ENCODE measurements at regions not wholly inside any gene's neighbourhood (a gene's known extent, or its start where the extent isn't known, plus 50 kb on each side); places are given as distances from the start of the nearest gene placed in this dataset.

- no peaks in the 10 kb centered on the region for H3K9me3 ChIP-seq (ENCODE audit: control insufficient read depth in 1 of 2, low read length in 2 of 2)
- no peak overlapping the region for H3K27ac ChIP-seq (ENCODE audit: low read depth, low read length)
- H3K9ac ChIP-seq (ENCODE audit: low read depth in 1 of 2, low read length in 2 of 2), result no peak overlapping the region
- H3K4me3 ChIP-seq (ENCODE audit: low read depth in 1 of 2, low read length in 2 of 2), result no peak overlapping the region
- peaks cover 14 to 20% of the 10 kb centered on the region in 2 donors for H3K4me1 ChIP-seq (ENCODE audit: control insufficient read depth in 1 of 2, insufficient read depth in 2 of 2, low read length in 2 of 2)
- H3K36me3 ChIP-seq (ENCODE audit: control insufficient read depth in 1 of 2, insufficient read depth in 2 of 2, low read length in 2 of 2), result no peaks in the 10 kb centered on the region
- peaks cover 0 to 12% of the 10 kb centered on the region in 2 donors for H3K27me3 ChIP-seq (ENCODE audit: control insufficient read depth in 1 of 2, insufficient read depth in 2 of 2, low read length in 2 of 2)
These were observed 180.0 kb downstream of the GLI2 start for GRCh38 chr2:120915670-120916069.

DNA sequence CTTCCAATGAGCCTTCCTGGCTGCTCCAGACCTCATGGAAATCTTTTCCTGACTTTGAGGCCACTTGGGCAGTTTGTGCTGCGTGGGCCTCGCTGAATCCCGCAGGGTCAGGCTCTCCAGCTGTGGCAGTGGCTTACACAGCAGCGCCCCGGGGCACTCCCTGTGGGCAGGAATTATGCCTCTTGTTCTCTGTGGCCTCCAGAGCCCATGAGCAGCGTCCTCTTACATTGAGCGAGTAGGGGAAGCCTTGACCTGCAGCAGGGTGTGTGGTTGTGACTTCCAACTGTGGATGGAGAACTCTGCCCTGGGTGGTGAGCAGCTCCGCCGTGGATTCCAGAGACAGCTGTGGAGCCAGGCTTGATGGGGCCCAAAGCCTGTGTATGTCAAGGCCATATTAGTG is 180.8 kb downstream of the GLI2 start:
- Histone ChIP-seq H3K4me3 (ENCODE audit: low read depth in 1 of 2, low read length in 2 of 2) (no peak overlapping the region), H3K9ac (ENCODE audit: low read depth in 1 of 2, low read length in 2 of 2) (no peak overlapping the region), H3K4me1 (ENCODE audit: control insufficient read depth in 1 of 2, insufficient read depth in 2 of 2, low read length in 2 of 2) (peaks cover 14 to 19% of the 10 kb centered on the region in 2 donors), H3K36me3 (ENCODE audit: control insufficient read depth in 1 of 2, insufficient read depth in 2 of 2, low read length in 2 of 2) (no peaks in the 10 kb centered on the region), H3K27me3 (ENCODE audit: control insufficient read depth in 1 of 2, insufficient read depth in 2 of 2, low read length in 2 of 2) (peaks cover 0 to 12% of the 10 kb centered on the region in 2 donors), H3K27ac (ENCODE audit: low read depth, low read length) (no peak overlapping the region), H3K9me3 (ENCODE audit: control insufficient read depth in 1 of 2, low read length in 2 of 2) (no peaks in the 10 kb centered on the region)

GRCh38 chr2:120917886-120918285 is 182.2 kb downstream of the GLI2 start:
- Histone ChIP-seq H3K9ac (ENCODE audit: low read depth in 1 of 2, low read length in 2 of 2) (no peak overlapping the region), H3K4me3 (ENCODE audit: low read depth in 1 of 2, low read length in 2 of 2) (no peak overlapping the region), H3K27me3 (ENCODE audit: control insufficient read depth in 1 of 2, insufficient read depth in 2 of 2, low read length in 2 of 2) (peaks cover 0 to 8% of the 10 kb centered on the region in 2 donors), H3K4me1 (ENCODE audit: control insufficient read depth in 1 of 2, insufficient read depth in 2 of 2, low read length in 2 of 2) (peaks cover 7 to 10% of the 10 kb centered on the region in 2 donors), H3K27ac (ENCODE audit: low read depth, low read length) (no peak overlapping the region), H3K9me3 (ENCODE audit: control insufficient read depth in 1 of 2, low read length in 2 of 2) (no peaks in the 10 kb centered on the region), H3K36me3 (ENCODE audit: control insufficient read depth in 1 of 2, insufficient read depth in 2 of 2, low read length in 2 of 2) (no peaks in the 10 kb centered on the region)

- Histone ChIP-seq H3K4me3 (ENCODE audit: low read depth in 1 of 2, low read length in 2 of 2) (no peak overlapping the region), H3K27ac (ENCODE audit: low read depth, low read length) (no peak overlapping the region), H3K9ac (ENCODE audit: low read depth in 1 of 2, low read length in 2 of 2) (no peak overlapping the region)
These were observed 183.5 kb downstream of the GLI2 start for GRCh38 chr2:120919216-120919615.

GRCh38 chr2:120919771-120920453 is 184.2 kb downstream of the GLI2 start:
- Histone ChIP-seq H3K27ac (ENCODE audit: low read depth, low read length) (no peak overlapping the region), H3K9ac (ENCODE audit: low read depth in 1 of 2, low read length in 2 of 2) (no peak overlapping the region), H3K9me3 (ENCODE audit: control insufficient read depth in 1 of 2, low read length in 2 of 2) (no peaks in the 10 kb centered on the region), H3K4me3 (ENCODE audit: low read depth in 1 of 2, low read length in 2 of 2) (no peak overlapping the region), H3K36me3 (ENCODE audit: control insufficient read depth in 1 of 2, insufficient read depth in 2 of 2, low read length in 2 of 2) (no peaks in the 10 kb centered on the region), H3K4me1 (ENCODE audit: control insufficient read depth in 1 of 2, insufficient read depth in 2 of 2, low read length in 2 of 2) (peaks cover 6% of the 10 kb centered on the region in 2 donors), H3K27me3 (ENCODE audit: control insufficient read depth in 1 of 2, insufficient read depth in 2 of 2, low read length in 2 of 2) (no peaks in the 10 kb centered on the region)

More at GRCh38 chr2:120919216-120919615, 183.5 kb downstream of the GLI2 start:
- no peaks in the 10 kb centered on the region for H3K9me3 ChIP-seq (ENCODE audit: control insufficient read depth in 1 of 2, low read length in 2 of 2)
- H3K36me3 ChIP-seq (ENCODE audit: control insufficient read depth in 1 of 2, insufficient read depth in 2 of 2, low read length in 2 of 2), result no peaks in the 10 kb centered on the region
- peaks cover 0 to 2% of the 10 kb centered on the region in 2 donors for H3K27me3 ChIP-seq (ENCODE audit: control insufficient read depth in 1 of 2, insufficient read depth in 2 of 2, low read length in 2 of 2)
- H3K4me1 ChIP-seq (ENCODE audit: control insufficient read depth in 1 of 2, insufficient read depth in 2 of 2, low read length in 2 of 2), result peaks cover 6 to 7% of the 10 kb centered on the region in 2 donors

GRCh38 chr2:120920454-120921148 is 184.9 kb downstream of the GLI2 start:
- Histone ChIP-seq H3K27me3 (ENCODE audit: control insufficient read depth in 1 of 2, insufficient read depth in 2 of 2, low read length in 2 of 2) (no peaks in the 10 kb centered on the region), H3K4me1 (ENCODE audit: control insufficient read depth in 1 of 2, insufficient read depth in 2 of 2, low read length in 2 of 2) (peaks cover 0 to 3% of the 10 kb centered on the region in 2 donors), H3K36me3 (ENCODE audit: control insufficient read depth in 1 of 2, insufficient read depth in 2 of 2, low read length in 2 of 2) (no peaks in the 10 kb centered on the region), H3K9ac (ENCODE audit: low read depth in 1 of 2, low read length in 2 of 2) (no peak overlapping the region), H3K4me3 (ENCODE audit: low read depth in 1 of 2, low read length in 2 of 2) (no peak overlapping the region), H3K27ac (ENCODE audit: low read depth, low read length) (no peak overlapping the region), H3K9me3 (ENCODE audit: control insufficient read depth in 1 of 2, low read length in 2 of 2) (no peaks in the 10 kb centered on the region)

GRCh38 chr2:120921457-120921856 is 185.8 kb downstream of the GLI2 start:
- Histone ChIP-seq H3K36me3 (ENCODE audit: control insufficient read depth in 1 of 2, insufficient read depth in 2 of 2, low read length in 2 of 2) (no peaks in the 10 kb centered on the region), H3K9ac (ENCODE audit: low read depth in 1 of 2, low read length in 2 of 2) (no peak overlapping the region), H3K27me3 (ENCODE audit: control insufficient read depth in 1 of 2, insufficient read depth in 2 of 2, low read length in 2 of 2) (no peaks in the 10 kb centered on the region), H3K4me1 (ENCODE audit: control insufficient read depth in 1 of 2, insufficient read depth in 2 of 2, low read length in 2 of 2) (no peaks in the 10 kb centered on the region), H3K27ac (ENCODE audit: low read depth, low read length) (no peak overlapping the region), H3K9me3 (ENCODE audit: control insufficient read depth in 1 of 2, low read length in 2 of 2) (no peaks in the 10 kb centered on the region), H3K4me3 (ENCODE audit: low read depth in 1 of 2, low read length in 2 of 2) (no peak overlapping the region)

DNA sequence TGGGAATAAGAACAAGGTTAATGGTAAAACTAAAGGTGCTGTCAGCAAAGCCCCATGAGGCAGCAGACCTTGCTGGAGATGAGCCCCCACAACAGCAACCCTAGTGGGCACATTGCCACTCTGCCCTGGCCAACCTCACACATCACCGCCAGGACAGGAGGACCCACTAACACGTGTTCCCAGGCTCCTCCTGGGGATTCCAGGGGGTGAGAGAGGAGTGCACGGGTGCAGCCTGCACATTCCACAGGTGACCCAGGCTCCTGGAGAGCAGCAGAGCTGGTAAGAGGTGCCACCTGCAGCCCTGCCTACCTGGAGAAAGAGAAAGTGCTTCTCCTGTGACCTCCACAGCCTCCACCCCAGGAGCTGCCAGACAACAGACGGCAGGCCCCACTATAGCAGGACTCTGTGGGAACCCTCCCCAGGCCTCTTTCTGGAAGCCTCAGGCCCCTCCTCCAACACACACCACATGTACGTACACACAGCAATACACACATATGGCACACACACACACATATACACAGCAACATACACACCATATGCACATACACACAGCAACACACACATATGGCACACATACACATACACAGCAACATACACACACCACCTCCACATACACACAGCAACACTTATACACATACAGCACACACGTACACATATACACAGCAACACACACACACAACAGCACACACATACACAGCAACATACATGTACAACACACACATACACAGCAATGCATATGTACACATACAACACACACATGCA is 187.1 kb downstream of the GLI2 start:
- no peaks in the 10 kb centered on the region for H3K27me3 ChIP-seq (ENCODE audit: control insufficient read depth in 1 of 2, insufficient read depth in 2 of 2, low read length in 2 of 2)
- no peak overlapping the region for H3K4me3 ChIP-seq (ENCODE audit: low read depth in 1 of 2, low read length in 2 of 2)
- H3K9ac ChIP-seq (ENCODE audit: low read depth in 1 of 2, low read length in 2 of 2), result no peak overlapping the region
- H3K4me1 ChIP-seq (ENCODE audit: control insufficient read depth in 1 of 2, insufficient read depth in 2 of 2, low read length in 2 of 2), result no peaks in the 10 kb centered on the region
- no peak overlapping the region for H3K27ac ChIP-seq (ENCODE audit: low read depth, low read length)
- no peaks in the 10 kb centered on the region for H3K36me3 ChIP-seq (ENCODE audit: control insufficient read depth in 1 of 2, insufficient read depth in 2 of 2, low read length in 2 of 2)
- no peaks in the 10 kb centered on the region for H3K9me3 ChIP-seq (ENCODE audit: control insufficient read depth in 1 of 2, low read length in 2 of 2)

DNA sequence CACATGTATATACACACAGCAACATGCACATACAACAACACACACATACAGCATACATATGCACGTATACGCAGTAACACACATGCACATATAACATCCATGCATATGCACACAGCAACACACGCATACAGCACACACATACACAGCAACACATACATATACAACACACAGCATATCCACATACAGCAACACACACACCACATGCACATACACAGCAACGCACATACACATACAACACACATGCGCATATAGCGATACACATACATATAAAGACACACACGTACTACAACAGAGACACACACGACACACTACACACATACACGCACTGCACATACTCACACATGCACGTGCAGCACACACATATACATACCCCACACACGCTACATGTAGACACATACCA is 187.8 kb downstream of the GLI2 start:
- Histone ChIP-seq H3K4me3 (ENCODE audit: low read depth in 1 of 2, low read length in 2 of 2) (no peak overlapping the region), H3K4me1 (ENCODE audit: control insufficient read depth in 1 of 2, insufficient read depth in 2 of 2, low read length in 2 of 2) (no peaks in the 10 kb centered on the region), H3K27ac (ENCODE audit: low read depth, low read length) (no peak overlapping the region), H3K36me3 (ENCODE audit: control insufficient read depth in 1 of 2, insufficient read depth in 2 of 2, low read length in 2 of 2) (no peaks in the 10 kb centered on the region), H3K9me3 (ENCODE audit: control insufficient read depth in 1 of 2, low read length in 2 of 2) (no peaks in the 10 kb centered on the region), H3K9ac (ENCODE audit: low read depth in 1 of 2, low read length in 2 of 2) (no peak overlapping the region), H3K27me3 (ENCODE audit: control insufficient read depth in 1 of 2, insufficient read depth in 2 of 2, low read length in 2 of 2) (no peaks in the 10 kb centered on the region)

DNA sequence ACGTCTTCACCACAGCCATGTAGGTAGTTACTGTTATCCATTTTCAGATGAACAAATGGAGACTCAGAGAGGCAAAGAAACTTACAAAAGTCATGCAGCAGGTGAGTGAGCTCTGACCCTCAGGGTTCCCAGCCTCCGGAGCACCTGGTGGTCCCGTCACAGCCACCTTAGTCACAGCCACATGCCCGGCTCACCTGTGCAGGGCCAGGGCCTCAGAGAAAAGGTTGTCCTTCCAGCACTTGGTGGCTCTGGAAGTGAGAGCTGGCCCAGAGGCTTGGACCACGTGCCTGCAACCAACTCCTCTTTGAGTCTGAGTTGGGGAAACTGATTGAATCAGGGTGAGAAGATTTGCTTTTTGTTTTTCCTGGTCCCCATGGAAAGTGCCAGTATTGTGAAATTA is 189.3 kb downstream of the GLI2 start:
- H3K27ac ChIP-seq (ENCODE audit: low read depth, low read length), result no peak overlapping the region
- H3K9ac ChIP-seq (ENCODE audit: low read depth in 1 of 2, low read length in 2 of 2), result no peak overlapping the region
- no peaks in the 10 kb centered on the region for H3K27me3 ChIP-seq (ENCODE audit: control insufficient read depth in 1 of 2, insufficient read depth in 2 of 2, low read length in 2 of 2)
- H3K9me3 ChIP-seq (ENCODE audit: control insufficient read depth in 1 of 2, low read length in 2 of 2), result no peaks in the 10 kb centered on the region
- H3K36me3 ChIP-seq (ENCODE audit: control insufficient read depth in 1 of 2, insufficient read depth in 2 of 2, low read length in 2 of 2), result no peaks in the 10 kb centered on the region
- no peaks in the 10 kb centered on the region for H3K4me1 ChIP-seq (ENCODE audit: control insufficient read depth in 1 of 2, insufficient read depth in 2 of 2, low read length in 2 of 2)
- no peak overlapping the region for H3K4me3 ChIP-seq (ENCODE audit: low read depth in 1 of 2, low read length in 2 of 2)
